OCI-LY3 (cell line): ENCODE measurements at regions not wholly inside any gene's neighbourhood (a gene's known extent, or its start where the extent isn't known, plus 50 kb on each side); places are given as distances from the start of the nearest gene placed in this dataset.

Source experiments
- H2AFZ ChIP-seq: fragments of 200-600, 300-600 bp; shearing (Covaris generic); 2 replicates; pipeline ENCODE4 v1.6.0; 2014; ENCODE audit warnings: antibody characterized with exemption, low read depth, low read length
- H3K27ac ChIP-seq: fragments of 200-600, 300-600 bp; sonication (generic); 2 replicates; pipeline ENCODE4 v1.5.1; 2014; ENCODE audit warnings: mild to moderate bottlenecking, low read length, moderate library complexity, mixed read lengths
- H3K27me3 ChIP-seq: fragments of 200-600, 300-600 bp; sonication (generic); 2 replicates; pipeline ENCODE4 v1.6.1; 2014; ENCODE audit warnings: low read depth, low read length, mixed read lengths
- H3K36me3 ChIP-seq: fragments of 200-600, 300-600 bp; sonication (generic); replicated peaks from 2 replicates; pipeline ENCODE3; 2014; ENCODE audit warnings: low read depth, low read length, mixed read lengths
- H3K4me1 ChIP-seq: fragments of 300-600, 200-600 bp; sonication (generic); 2 replicates; pipeline ENCODE4 v1.6.1; 2014; ENCODE audit warnings: low read length, mixed read lengths
- H3K4me2 ChIP-seq: fragments of 200-600, 300-600 bp; sonication (generic); 2 replicates; pipeline ENCODE4 v1.6.1; 2014; ENCODE audit warnings: low read length, mixed read lengths
- H3K4me3 ChIP-seq: fragments of 300-600, 200-600 bp; sonication (generic); 2 replicates; pipeline ENCODE4 v1.5.1; 2014; ENCODE audit warnings: antibody characterized with exemption, mild to moderate bottlenecking, low read length, moderate library complexity
- H3K79me2 ChIP-seq: fragments of 300-600, 200-600 bp; shearing (Covaris generic); 2 replicates; pipeline ENCODE4 v1.6.1; 2014; ENCODE audit warnings: mild to moderate bottlenecking, low read length, mixed read lengths
- H3K9ac ChIP-seq: fragments of 300-600, 200-600 bp; shearing (Covaris generic); 2 replicates; pipeline ENCODE4 v1.6.0; 2014; ENCODE audit warnings: mild to moderate bottlenecking, low read length, moderate library complexity
- H3K9me3 ChIP-seq: fragments of 200-600, 300-600 bp; shearing (Covaris generic); 2 replicates; pipeline ENCODE4 v1.6.1; 2014; ENCODE audit warnings: low read length, mixed read lengths; ENCODE audit not compliant: insufficient read depth
- H4K20me1 ChIP-seq: fragments of 200-600, 300-600 bp; sonication (generic); 2 replicates; pipeline ENCODE4 v1.6.1; 2016; ENCODE audit warnings: low read length, mixed read lengths; ENCODE audit not compliant: insufficient read depth
- CTCF ChIP-seq: fragments of 200-600, 300-600 bp; sonication (generic); IDR thresholded peaks from 2 replicates; pipeline ENCODE4 v1.5.1; 2014; ENCODE audit warnings: antibody characterized with exemption, low read length, low read depth
- EZH2phosphoT487 ChIP-seq: fragments of 200-600 bp; shearing (Covaris generic); IDR thresholded peaks from 2 replicates; pipeline ENCODE4 v1.6.1; 2018; ENCODE audit warnings: antibody characterized with exemption, mixed run types, low read depth

- Histone ChIP-seq H3K79me2 (no peaks in the 10 kb centered on the region), H3K27me3 (no peaks in the 10 kb centered on the region), H3K36me3 (no peaks in the 10 kb centered on the region), H3K27ac (no peak overlapping the region), H3K4me2 (no peak overlapping the region), H3K9ac (no peak overlapping the region), H4K20me1 (no peaks in the 10 kb centered on the region), H3K4me3 (no peak overlapping the region), H3K4me1 (no peaks in the 10 kb centered on the region), H3K9me3 (no peaks in the 10 kb centered on the region), H2AFZ (no peak overlapping the region)
- no peak for TF ChIP-seq CTCF
- no peak for TF ChIP-seq EZH2phosphoT487
Measured at GRCh38 chr3:116524453-116525210, 79.3 kb upstream of the LSAMP start.

DNA sequence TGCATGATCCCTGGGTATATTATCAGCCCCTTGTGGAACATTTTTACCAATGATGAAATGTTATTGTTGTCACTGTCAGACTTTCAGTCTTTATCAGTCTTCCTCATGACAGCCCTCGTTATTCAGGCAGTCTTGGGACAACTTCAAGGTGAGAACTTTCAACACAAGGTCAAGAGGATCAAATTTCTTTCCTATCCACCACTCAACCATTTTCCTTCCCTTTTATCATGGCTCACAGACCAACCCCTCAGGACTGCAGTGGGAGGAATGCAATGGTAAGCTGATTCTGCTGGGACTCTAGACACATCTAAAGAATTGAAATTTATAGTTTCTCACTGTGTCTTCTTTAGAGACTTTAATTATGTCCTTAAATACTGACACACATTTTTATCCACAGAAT lies 107.0 kb upstream of the LSAMP start:
- no peak overlapping the region for H2AFZ ChIP-seq
- no peak overlapping the region for H3K4me2 ChIP-seq
- H3K4me3 ChIP-seq: no peak overlapping the region
- no peaks in the 10 kb centered on the region for H3K79me2 ChIP-seq
- no peak overlapping the region for H3K9ac ChIP-seq
- H3K9me3 ChIP-seq: no peaks in the 10 kb centered on the region
- no peaks in the 10 kb centered on the region for H3K4me1 ChIP-seq
- no peak overlapping the region for H3K27ac ChIP-seq
- no peaks in the 10 kb centered on the region for H4K20me1 ChIP-seq
- no peaks in the 10 kb centered on the region for H3K27me3 ChIP-seq
- no peaks in the 10 kb centered on the region for H3K36me3 ChIP-seq
- TF ChIP-seq EZH2phosphoT487 (no peak), CTCF (no peak)

- Histone ChIP-seq H3K79me2 (no peaks in the 10 kb centered on the region), H3K36me3 (no peaks in the 10 kb centered on the region), H3K9ac (no peak overlapping the region), H3K4me1 (no peaks in the 10 kb centered on the region), H3K27ac (no peak overlapping the region), H3K27me3 (no peaks in the 10 kb centered on the region), H2AFZ (no peak overlapping the region), H3K9me3 (no peaks in the 10 kb centered on the region), H3K4me3 (no peak overlapping the region), H3K4me2 (no peak overlapping the region), H4K20me1 (no peaks in the 10 kb centered on the region)
- TF ChIP-seq EZH2phosphoT487 (no peak), CTCF (no peak)
Measured at GRCh38 chr3:116553355-116553754, 108.1 kb upstream of the LSAMP start.

- Histone ChIP-seq H2AFZ (no peak overlapping the region), H3K9me3 (no peaks in the 10 kb centered on the region), H3K4me2 (no peak overlapping the region), H3K27me3 (no peaks in the 10 kb centered on the region), H3K36me3 (no peaks in the 10 kb centered on the region), H3K4me1 (no peaks in the 10 kb centered on the region), H4K20me1 (no peaks in the 10 kb centered on the region), H3K79me2 (no peaks in the 10 kb centered on the region), H3K9ac (no peak overlapping the region), H3K27ac (no peak overlapping the region), H3K4me3 (no peak overlapping the region)
- TF ChIP-seq EZH2phosphoT487 (no peak), CTCF (no peak)
Measured at GRCh38 chr3:116561529-116561928, 116.2 kb upstream of the LSAMP start.
